ENCODE measurements at regions not wholly inside any gene's neighbourhood (a gene's known extent, or its start where the extent isn't known, plus 50 kb on each side); places are given as distances from the start of the nearest gene placed in this dataset.

DNA sequence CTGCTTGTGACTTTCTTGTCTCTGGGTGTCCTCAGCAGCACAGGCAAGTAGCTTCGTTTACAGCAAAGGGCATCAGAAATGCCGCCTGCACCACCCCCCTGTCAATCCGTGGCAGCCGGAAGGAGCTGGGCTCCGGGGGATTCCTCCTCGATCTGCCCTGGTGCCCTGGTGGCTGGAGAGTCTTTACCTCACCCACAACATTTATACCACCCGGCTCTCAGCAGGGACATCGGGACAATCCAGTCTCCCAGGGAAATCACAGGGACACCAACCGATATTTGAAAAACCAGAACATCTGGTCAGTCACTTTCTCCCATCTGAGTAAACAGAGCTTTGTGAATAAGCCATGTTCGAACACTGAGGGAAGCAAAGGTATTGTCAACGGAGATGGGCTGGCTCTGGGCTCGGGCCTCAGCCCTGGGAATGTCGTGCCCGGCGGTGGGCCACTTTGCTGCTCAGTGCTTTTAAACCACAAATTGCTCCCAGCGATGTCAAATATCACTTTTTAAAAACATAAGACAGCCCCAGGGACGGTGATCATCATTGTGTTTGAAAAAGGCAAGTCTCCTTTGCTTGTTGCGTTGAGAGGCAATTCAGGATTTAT is 210.0 kb upstream of the SALL3 start:
- Histone ChIP-seq H3K9me3 (ENCODE audit: low read depth) (no peaks in the 10 kb centered on the region), H3K27me3 (replicated peaks; ENCODE audit: insufficient read depth) (no peaks in the 10 kb centered on the region), H3K4me3 (no peak overlapping the region), H3K79me2 (ENCODE audit: insufficient read depth) (no peaks in the 10 kb centered on the region), H3K9me2 (ENCODE audit: insufficient read depth) (no peaks in the 10 kb centered on the region), H4K20me1 (ENCODE audit: insufficient read depth) (no peaks in the 10 kb centered on the region), H3K4me1 (ENCODE audit: insufficient read depth) (no peaks in the 10 kb centered on the region), H3K36me3 (ENCODE audit: low read depth) (no peaks in the 10 kb centered on the region), H3F3A (ENCODE audit: insufficient read depth) (no peaks in the 10 kb centered on the region), H2AFZ (no peak overlapping the region), H3K4me2 (ENCODE audit: unreplicated experiment) (no peak overlapping the region), H3K27ac (no peak overlapping the region), H3K9ac (no peak overlapping the region)
- DNase-seq = no peak
- WGBS, 2 experiments (ENCODE audit: low coverage in 1 of 2, low lambda C conversion rate in 2 of 2, missing lambda C conversion rate in 2 of 2) = 38 to 46% methylated on average over 18 of the region's 18 CpGs
- TF ChIP-seq EZH2phosphoT487 (IDR thresholded peaks at IDR 0.05; ENCODE audit: insufficient read depth, low read depth) (no peak), EZH2 (IDR thresholded peaks at IDR 0.05; ENCODE audit: insufficient read depth, poor library complexity, severe bottlenecking) (no peak)
- in situ Hi-C loops (cut with MboI) = no loop called here

DNA sequence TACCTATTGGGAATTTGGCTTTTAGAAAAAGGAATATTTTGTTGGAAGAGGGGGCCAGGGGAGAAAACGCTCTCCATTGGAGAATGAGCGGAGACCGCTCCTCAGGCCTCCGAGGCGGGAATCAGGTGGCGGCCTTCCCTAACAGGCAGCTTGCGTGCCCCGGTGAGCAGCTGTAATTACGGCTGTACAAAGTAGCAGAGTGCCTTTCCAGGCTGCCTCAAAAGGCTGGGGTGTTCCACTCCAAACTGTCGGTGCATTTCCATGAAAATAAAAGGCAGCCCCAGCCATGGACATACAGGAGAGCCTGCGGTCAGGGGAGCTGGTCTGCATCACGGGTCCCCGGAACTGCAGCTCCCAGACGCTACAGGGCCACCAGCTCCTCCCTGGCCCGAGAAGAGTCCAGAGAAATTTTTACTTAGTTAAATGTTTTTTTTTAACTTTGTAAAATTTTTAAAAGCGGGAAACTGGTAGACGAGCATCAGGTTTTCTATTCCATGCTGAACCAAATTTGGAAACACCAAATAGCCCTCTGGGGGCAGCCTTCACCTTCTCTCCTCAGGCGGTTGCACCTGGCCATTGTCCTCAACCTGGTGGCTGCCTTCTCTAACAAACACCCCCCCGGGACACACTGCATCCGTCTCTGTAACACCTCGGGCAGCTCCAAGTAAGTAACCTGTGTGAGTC is 209.3 kb upstream of the SALL3 start:
- no peak overlapping the region for H3K4me2 ChIP-seq (ENCODE audit: unreplicated experiment)
- WGBS, 2 experiments (ENCODE audit: low coverage in 1 of 2, low lambda C conversion rate in 2 of 2, missing lambda C conversion rate in 2 of 2) = 36 to 37% methylated on average over 21 of the region's 21 CpGs
- H3K9ac ChIP-seq = no peak overlapping the region
- H3K4me1 ChIP-seq (ENCODE audit: insufficient read depth) = no peaks in the 10 kb centered on the region
- no peaks in the 10 kb centered on the region for H3K9me2 ChIP-seq (ENCODE audit: insufficient read depth)
- no peaks in the 10 kb centered on the region for H3K9me3 ChIP-seq (ENCODE audit: low read depth)
- H3F3A ChIP-seq (ENCODE audit: insufficient read depth) = no peaks in the 10 kb centered on the region
- H2AFZ ChIP-seq = no peak overlapping the region
- no peak for TF ChIP-seq EZH2 (IDR thresholded peaks at IDR 0.05; ENCODE audit: insufficient read depth, poor library complexity, severe bottlenecking)
- TF ChIP-seq EZH2phosphoT487 (IDR thresholded peaks at IDR 0.05; ENCODE audit: insufficient read depth, low read depth) = no peak
- in situ Hi-C loops (cut with MboI) = no loop called here
- H3K27me3 ChIP-seq (replicated peaks; ENCODE audit: insufficient read depth) = no peaks in the 10 kb centered on the region
- no peaks in the 10 kb centered on the region for H3K79me2 ChIP-seq (ENCODE audit: insufficient read depth)
- H3K27ac ChIP-seq = no peak overlapping the region
- no peak for DNase-seq
- no peaks in the 10 kb centered on the region for H3K36me3 ChIP-seq (ENCODE audit: low read depth)
- H3K4me3 ChIP-seq = no peak overlapping the region
- H4K20me1 ChIP-seq (ENCODE audit: insufficient read depth) = no peaks in the 10 kb centered on the region

- no peak overlapping the region for H3K27ac ChIP-seq
- no peak overlapping the region for H3K4me2 ChIP-seq (ENCODE audit: unreplicated experiment)
- 48 to 51% methylated on average over 12 of the region's 12 CpGs for WGBS, 2 experiments (ENCODE audit: low coverage in 1 of 2, low lambda C conversion rate in 2 of 2, missing lambda C conversion rate in 2 of 2)
- no peak overlapping the region for H2AFZ ChIP-seq
- H3K79me2 ChIP-seq (ENCODE audit: insufficient read depth) = no peaks in the 10 kb centered on the region
- H3K27me3 ChIP-seq (replicated peaks; ENCODE audit: insufficient read depth) = no peaks in the 10 kb centered on the region
- no peaks in the 10 kb centered on the region for H3K36me3 ChIP-seq (ENCODE audit: low read depth)
- no peaks in the 10 kb centered on the region for H4K20me1 ChIP-seq (ENCODE audit: insufficient read depth)
- no peaks in the 10 kb centered on the region for H3K4me1 ChIP-seq (ENCODE audit: insufficient read depth)
- no peak for DNase-seq
- in situ Hi-C loops (cut with MboI) = no loop called here
- H3K9me2 ChIP-seq (ENCODE audit: insufficient read depth) = no peaks in the 10 kb centered on the region
- H3K4me3 ChIP-seq = no peak overlapping the region
- no peaks in the 10 kb centered on the region for H3F3A ChIP-seq (ENCODE audit: insufficient read depth)
- no peak overlapping the region for H3K9ac ChIP-seq
- no peaks in the 10 kb centered on the region for H3K9me3 ChIP-seq (ENCODE audit: low read depth)
- TF ChIP-seq EZH2phosphoT487 (IDR thresholded peaks at IDR 0.05; ENCODE audit: insufficient read depth, low read depth) (no peak), EZH2 (IDR thresholded peaks at IDR 0.05; ENCODE audit: insufficient read depth, poor library complexity, severe bottlenecking) (no peak)
These were observed 208.8 kb upstream of the SALL3 start for GRCh38 chr18:78770823-78771139.

GRCh38 chr18:78771496-78772359 is 207.9 kb upstream of the SALL3 start:
- Histone ChIP-seq H3K79me2 (ENCODE audit: insufficient read depth) (no peaks in the 10 kb centered on the region), H3K36me3 (ENCODE audit: low read depth) (no peaks in the 10 kb centered on the region), H3K4me1 (ENCODE audit: insufficient read depth) (no peaks in the 10 kb centered on the region), H3K4me3 (no peak overlapping the region), H2AFZ (no peak overlapping the region), H3K27me3 (replicated peaks; ENCODE audit: insufficient read depth) (no peaks in the 10 kb centered on the region), H3K9me3 (ENCODE audit: low read depth) (no peaks in the 10 kb centered on the region), H3K4me2 (ENCODE audit: unreplicated experiment) (no peak overlapping the region), H3K9ac (no peak overlapping the region), H3F3A (ENCODE audit: insufficient read depth) (no peaks in the 10 kb centered on the region), H3K9me2 (ENCODE audit: insufficient read depth) (no peaks in the 10 kb centered on the region), H4K20me1 (ENCODE audit: insufficient read depth) (no peaks in the 10 kb centered on the region), H3K27ac (no peak overlapping the region)
- no peak for DNase-seq
- TF ChIP-seq EZH2 (IDR thresholded peaks at IDR 0.05; ENCODE audit: insufficient read depth, poor library complexity, severe bottlenecking) = no peak
- no peak for TF ChIP-seq EZH2phosphoT487 (IDR thresholded peaks at IDR 0.05; ENCODE audit: insufficient read depth, low read depth)
- 40 to 43% methylated on average over 22 of the region's 22 CpGs for WGBS, 2 experiments (ENCODE audit: low coverage in 1 of 2, low lambda C conversion rate in 2 of 2, missing lambda C conversion rate in 2 of 2)
- in situ Hi-C loops (cut with MboI) = no loop called here
